ENCODE measurements at regions not wholly inside any gene's neighbourhood (a gene's known extent, or its start where the extent isn't known, plus 50 kb on each side); places are given as distances from the start of the nearest gene placed in this dataset.

- intact Hi-C loops (cut with DNase I) = no loop called here
- no peak for DNase-seq
- TF ChIP-seq CTCF (IDR thresholded peaks at IDR 0.05) = no peak
- Histone ChIP-seq H3K4me3 (no peak overlapping the region), H3K4me1 (no peaks in the 10 kb centered on the region), H3K27ac (no peak overlapping the region), H3K27me3 (no peaks in the 10 kb centered on the region), H3K9me3 (peaks cover 0 to 4% (median 0%) of the 10 kb centered on the region in 11 donors), H3K36me3 (no peaks in the 10 kb centered on the region)
- WGBS, 2 donors = 26 to 45% methylated on average over 2 of the region's 2 CpGs
- ATAC-seq = no peak
These were observed 236.7 kb upstream of the SLITRK1 start for GRCh38 chr13:84118839-84119409.

GRCh38 chr13:84098273-84098672, 216.0 kb upstream of the SLITRK1 start:
- peaks cover 0 to 6% (median 0%) of the 10 kb centered on the region in 11 donors for H3K9me3 ChIP-seq
- H3K27ac ChIP-seq = no peak overlapping the region
- WGBS, 2 donors = 80 to 88% methylated on average over 2 of the region's 2 CpGs
- intact Hi-C loops (cut with DNase I) = no loop called here
- no peaks in the 10 kb centered on the region for H3K4me1 ChIP-seq
- no peaks in the 10 kb centered on the region for H3K36me3 ChIP-seq
- no peak for TF ChIP-seq CTCF (IDR thresholded peaks at IDR 0.05)
- no peak overlapping the region for H3K4me3 ChIP-seq
- no peaks in the 10 kb centered on the region for H3K27me3 ChIP-seq
- DNase-seq = no peak
- ATAC-seq = no peak

GRCh38 chr13:84097148-84097547, 214.9 kb upstream of the SLITRK1 start:
- DNase-seq = no peak
- no peaks in the 10 kb centered on the region for H3K27me3 ChIP-seq
- intact Hi-C loops (cut with DNase I) = no loop called here
- no peak overlapping the region for H3K27ac ChIP-seq
- peaks cover 0 to 2% (median 0%) of the 10 kb centered on the region in 11 donors for H3K9me3 ChIP-seq
- ATAC-seq = no peak
- H3K4me3 ChIP-seq = no peak overlapping the region
- no peaks in the 10 kb centered on the region for H3K36me3 ChIP-seq
- WGBS, 2 donors = 68 to 75% methylated on average over 4 of the region's 4 CpGs
- no peak for TF ChIP-seq CTCF (IDR thresholded peaks at IDR 0.05)
- H3K4me1 ChIP-seq = no peaks in the 10 kb centered on the region

- Histone ChIP-seq H3K36me3 (no peaks in the 10 kb centered on the region), H3K9me3 (no peaks in the 10 kb centered on the region), H3K4me3 (no peak overlapping the region), H3K27me3 (no peaks in the 10 kb centered on the region), H3K27ac (no peak overlapping the region), H3K4me1 (no peaks in the 10 kb centered on the region)
- intact Hi-C loops (cut with DNase I) = no loop called here
- WGBS, 2 donors = 81 to 83% methylated on average over 1 of the region's 1 CpG
- no peak for DNase-seq
- no peak for TF ChIP-seq CTCF (IDR thresholded peaks at IDR 0.05)
- ATAC-seq = no peak
These were observed 213.9 kb upstream of the SLITRK1 start for GRCh38 chr13:84096216-84096615.
